Testis (tissue), 2 donors: ENCODE measurements at regions not wholly inside any gene's neighbourhood (a gene's known extent, or its start where the extent isn't known, plus 50 kb on each side); places are given as distances from the start of the nearest gene placed in this dataset.

Source experiments
- DNase-seq: peaks from one replicate; pipeline ENCODE4 v3.0.0-alpha.2; 2019
- H3K27ac ChIP-seq, 2 donors: fragments of 200-600 bp; sonication (generic); one replicate each; pipeline ENCODE4 v1.5.1; 2019
- H3K27me3 ChIP-seq: fragments of 200-600 bp; sonication (generic); one replicate; pipeline ENCODE4 v1.5.1; 2019
- H3K36me3 ChIP-seq: fragments of 200-600 bp; sonication (generic); one replicate; pipeline ENCODE4 v1.5.1; 2017; ENCODE audit warnings: low read depth; ENCODE audit errors: missing control alignments
- H3K4me1 ChIP-seq: fragments of 200-600 bp; sonication (generic); one replicate; pipeline ENCODE4 v1.5.1; 2019
- H3K4me3 ChIP-seq, 2 donors: fragments of 200-600 bp; sonication (generic); one replicate each; pipeline ENCODE4 v1.5.1; 2017 to 2019
- H3K9me3 ChIP-seq: fragments of 200-600 bp; sonication (generic); one replicate; pipeline ENCODE4 v1.5.1; 2017
- POLR2A ChIP-seq: fragments of 450-650 bp; IDR thresholded peaks from one replicate; pipeline ENCODE4 v1.6.1; 2017; ENCODE audit warnings: antibody characterized with exemption, mild to moderate bottlenecking, moderate library complexity
- WGBS, 2 donors: methylation state at CpG; one replicate each; pipeline ENCODE4 v1.1.5; 2018; 5-methylcytosine and 5-hydroxymethylcytosine counted together
- intact Hi-C: fragments of 100-400 bp; cut with DNase I; formaldehyde crosslinking; loops from one replicate; pipeline ENCODE4 v1.15.1; 2023; ENCODE audit warnings: low total_unique reads
- TF ChIP-seq, protein P1 (sequence below), 3 experiments: fragments of 450-650 bp in 2 of 3; fragments of 200-600 bp in 1 of 3; sonication (generic) in 1 of 3; IDR thresholded peaks; one replicate each; pipeline ENCODE4 v1.5.1; 2016 to 2019; ENCODE audit warnings: antibody characterized with exemption in 3 of 3, mild to moderate bottlenecking in 2 of 3, moderate library complexity in 1 of 3

DNA sequence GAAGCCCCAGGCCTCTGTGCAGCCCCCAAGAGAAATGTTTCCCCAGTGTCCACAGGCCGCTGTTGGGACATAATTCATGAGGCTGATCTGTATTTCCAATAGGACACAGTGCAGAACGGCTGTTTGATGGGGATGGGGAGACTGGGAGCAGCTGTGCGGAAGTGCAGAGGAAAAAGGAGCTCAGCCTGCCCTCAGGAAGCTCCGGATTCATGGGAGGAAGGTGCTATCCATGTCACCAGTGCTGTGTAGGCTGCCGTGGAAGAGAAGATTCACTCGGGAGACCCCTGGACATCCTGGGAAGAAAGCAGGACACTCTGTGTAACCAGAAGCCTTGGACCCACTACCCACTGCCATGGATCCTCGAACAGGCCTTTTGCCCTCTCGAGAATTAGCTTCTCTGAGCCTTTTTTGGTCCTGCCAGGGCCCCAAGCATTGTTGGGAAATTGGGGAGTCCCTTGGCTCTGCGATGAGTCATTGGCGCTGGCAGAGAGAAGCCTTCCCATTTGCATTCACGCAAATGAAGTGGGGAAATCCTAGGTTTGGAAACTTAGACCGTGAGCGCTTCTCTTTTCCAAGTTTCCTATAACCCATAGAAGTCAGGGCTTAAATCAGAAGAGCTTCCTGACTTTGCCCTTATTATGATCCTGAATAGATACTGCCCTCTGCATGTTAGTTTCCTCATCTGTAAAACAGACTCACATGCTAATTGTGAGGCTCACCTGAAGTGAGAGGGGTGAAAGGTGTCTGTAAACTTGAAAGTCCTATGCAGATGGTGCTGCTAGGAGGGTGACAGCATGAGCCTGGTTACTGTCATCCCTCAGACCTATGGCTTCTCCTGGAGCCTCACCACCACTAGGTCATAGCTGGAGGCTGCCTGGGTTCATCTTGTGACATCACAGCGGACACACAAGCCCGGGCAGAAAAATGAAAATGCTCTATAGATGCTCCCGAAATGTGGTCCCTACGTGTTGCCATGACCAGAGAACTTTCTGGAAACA lies 229.2 kb upstream of the B3GAT1 start:
- TF ChIP-seq POLR2A = no peak
- TF ChIP-seq, protein P1, sequence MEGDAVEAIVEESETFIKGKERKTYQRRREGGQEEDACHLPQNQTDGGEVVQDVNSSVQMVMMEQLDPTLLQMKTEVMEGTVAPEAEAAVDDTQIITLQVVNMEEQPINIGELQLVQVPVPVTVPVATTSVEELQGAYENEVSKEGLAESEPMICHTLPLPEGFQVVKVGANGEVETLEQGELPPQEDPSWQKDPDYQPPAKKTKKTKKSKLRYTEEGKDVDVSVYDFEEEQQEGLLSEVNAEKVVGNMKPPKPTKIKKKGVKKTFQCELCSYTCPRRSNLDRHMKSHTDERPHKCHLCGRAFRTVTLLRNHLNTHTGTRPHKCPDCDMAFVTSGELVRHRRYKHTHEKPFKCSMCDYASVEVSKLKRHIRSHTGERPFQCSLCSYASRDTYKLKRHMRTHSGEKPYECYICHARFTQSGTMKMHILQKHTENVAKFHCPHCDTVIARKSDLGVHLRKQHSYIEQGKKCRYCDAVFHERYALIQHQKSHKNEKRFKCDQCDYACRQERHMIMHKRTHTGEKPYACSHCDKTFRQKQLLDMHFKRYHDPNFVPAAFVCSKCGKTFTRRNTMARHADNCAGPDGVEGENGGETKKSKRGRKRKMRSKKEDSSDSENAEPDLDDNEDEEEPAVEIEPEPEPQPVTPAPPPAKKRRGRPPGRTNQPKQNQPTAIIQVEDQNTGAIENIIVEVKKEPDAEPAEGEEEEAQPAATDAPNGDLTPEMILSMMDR (IDR thresholded peaks at IDR 0.05) = no peak
- Histone ChIP-seq H3K9me3 (no peaks in the 10 kb centered on the region), H3K27ac (no peak overlapping the region), H3K36me3 (no peaks in the 10 kb centered on the region), H3K4me3 (no peak overlapping the region), H3K27me3 (no peaks in the 10 kb centered on the region), H3K4me1 (no peaks in the 10 kb centered on the region)
- DNase-seq = no peak
- intact Hi-C loops = no loop called here
- 86 to 88% methylated on average over 14 to 17 of the region's 17 CpGs for WGBS, 2 donors

DNA sequence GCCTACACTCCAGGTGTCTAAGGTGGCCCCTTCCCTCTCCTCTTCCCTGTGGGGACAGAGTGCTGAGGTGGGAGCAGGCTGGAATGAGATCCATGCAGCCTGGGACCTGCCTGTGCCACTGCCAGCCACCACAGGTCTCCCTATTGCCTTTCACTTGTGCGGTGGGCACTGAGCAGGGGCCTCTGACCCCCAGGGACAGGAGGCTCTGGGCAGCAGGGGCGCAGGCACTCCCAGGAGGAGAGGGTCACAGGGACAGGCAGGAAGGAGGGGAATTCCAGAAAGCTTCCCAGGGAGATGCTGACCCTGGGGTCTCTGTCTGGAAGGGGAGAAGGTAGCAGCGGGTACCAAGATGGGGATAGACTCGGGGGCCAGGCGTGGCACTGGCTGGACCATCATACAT lies 228.5 kb upstream of the B3GAT1 start:
- TF ChIP-seq, protein P1 (IDR thresholded peaks at IDR 0.05) = no peak
- TF ChIP-seq POLR2A = no peak
- 80 to 84% methylated on average over 5 of the region's 5 CpGs for WGBS, 2 donors
- Histone ChIP-seq H3K27ac (no peak overlapping the region), H3K36me3 (no peaks in the 10 kb centered on the region), H3K4me3 (no peak overlapping the region), H3K9me3 (no peaks in the 10 kb centered on the region), H3K4me1 (no peaks in the 10 kb centered on the region), H3K27me3 (no peaks in the 10 kb centered on the region)
- DNase-seq = no peak
- intact Hi-C loops = no loop called here

DNA sequence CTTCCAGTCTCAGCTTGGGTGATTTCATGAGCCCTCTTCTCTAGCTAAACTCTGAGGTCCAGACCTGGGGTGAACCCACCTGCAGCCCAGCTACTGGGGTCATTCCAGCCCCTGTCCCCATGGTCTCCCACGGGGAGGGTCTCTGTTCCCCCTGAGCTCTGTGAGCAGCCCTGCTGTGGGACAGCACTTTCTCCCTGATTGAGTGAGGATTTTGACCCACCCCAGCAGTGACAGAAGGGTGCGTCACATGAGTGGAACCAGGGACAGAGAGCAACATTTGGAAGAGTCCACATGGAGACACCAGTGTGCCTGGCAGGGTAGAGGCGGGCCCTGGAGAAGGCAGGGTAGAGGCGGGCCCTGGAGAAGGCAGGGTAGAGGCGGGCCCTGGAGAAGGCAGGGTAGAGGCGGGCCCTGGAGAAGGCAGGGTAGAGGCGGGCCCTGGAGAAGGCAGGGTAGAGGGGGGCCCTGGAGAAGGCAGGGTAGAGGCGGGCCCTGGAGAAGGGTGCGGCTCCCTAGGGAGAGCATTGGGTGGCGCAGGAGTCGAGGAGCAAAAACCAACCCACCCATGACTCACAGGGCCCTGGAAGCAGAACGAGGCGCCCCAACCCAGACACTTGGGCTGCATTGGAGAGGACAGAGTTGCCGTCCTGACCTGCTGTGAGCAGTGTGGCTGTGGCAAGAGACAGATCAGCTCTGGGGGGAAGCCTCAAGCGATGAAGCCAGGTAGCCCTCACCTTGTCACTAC lies 227.7 kb upstream of the B3GAT1 start:
- Histone ChIP-seq H3K9me3 (no peaks in the 10 kb centered on the region), H3K4me3 (no peak overlapping the region), H3K27ac (no peak overlapping the region), H3K4me1 (no peaks in the 10 kb centered on the region), H3K36me3 (no peaks in the 10 kb centered on the region), H3K27me3 (no peaks in the 10 kb centered on the region)
- WGBS, 2 donors = 85 to 88% methylated on average over 15 of the region's 15 CpGs
- no peak for TF ChIP-seq POLR2A
- TF ChIP-seq, protein P1 (IDR thresholded peaks at IDR 0.05) = no peak
- DNase-seq = no peak
- intact Hi-C loops = no loop called here

DNA sequence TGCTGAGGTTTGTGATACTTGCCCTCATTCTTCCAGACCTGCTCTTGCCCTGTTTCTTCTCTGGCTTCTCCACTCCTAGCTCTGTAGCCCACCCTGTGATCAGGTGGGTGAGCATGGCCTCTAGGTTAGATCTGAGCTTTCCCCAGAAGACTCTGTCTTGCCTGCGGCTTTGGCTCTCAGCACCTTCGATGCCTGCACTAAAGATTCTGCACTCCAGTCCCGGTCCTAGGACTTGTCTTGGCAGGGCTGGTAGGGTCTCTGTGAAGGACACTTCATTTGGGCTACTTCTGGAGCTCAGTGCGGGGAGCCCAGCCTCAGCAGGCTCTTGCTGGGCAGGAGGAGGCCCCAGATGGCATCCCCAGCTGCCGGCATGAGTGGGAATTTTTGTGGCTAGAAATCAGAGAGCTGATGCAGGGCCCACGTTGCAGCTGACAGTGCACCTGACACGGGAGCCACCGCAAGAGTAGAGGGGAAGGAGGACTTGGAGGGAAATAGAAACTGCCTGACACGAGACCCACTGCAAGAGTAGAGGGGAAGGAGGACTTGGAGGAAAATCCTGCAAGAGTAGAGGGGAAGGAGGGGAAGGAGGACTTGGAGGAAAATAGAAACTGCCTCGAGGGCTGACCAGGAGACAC lies 226.9 kb upstream of the B3GAT1 start:
- intact Hi-C loops = no loop called here
- H3K36me3 ChIP-seq = no peaks in the 10 kb centered on the region
- DNase-seq = no peak
- 84 to 87% methylated on average over 9 to 10 of the region's 10 CpGs for WGBS, 2 donors
- H3K4me1 ChIP-seq = no peaks in the 10 kb centered on the region
- no peak overlapping the region for H3K27ac ChIP-seq
- no peaks in the 10 kb centered on the region for H3K9me3 ChIP-seq
- no peak overlapping the region for H3K4me3 ChIP-seq
- TF ChIP-seq POLR2A = no peak
- TF ChIP-seq, protein P1 (IDR thresholded peaks at IDR 0.05) = no peak
- H3K27me3 ChIP-seq = no peaks in the 10 kb centered on the region
